Activated CD8-positive, alpha-beta T cell treated with anti-CD3 and anti-CD28 coated beads, Interleukin-2, amount 10 ng/mL, durations not matched to agents 7 days and 5 days (primary cell): ENCODE measurements at regions not wholly inside any gene's neighbourhood (a gene's known extent, or its start where the extent isn't known, plus 50 kb on each side); places are given as distances from the start of the nearest gene placed in this dataset.
"Not testable (repeated sequence)": the region's sequence is repeated elsewhere in the genome, so short reads cannot be mapped to it uniquely, and the experiment has no call there.

Source experiments
- ATAC-seq: fragments of 150-1000 bp; cut with Tn5 transposase; one replicate; pipeline ENCODE4 v1.10.0; 2021; ENCODE audit warnings: moderate library complexity
- CTCF ChIA-PET: fragments of 350-600 bp; sonication (Branson Sonifier 250); formaldehyde crosslinking; loops from one replicate; lab custom pipeline; 2021; ENCODE audit warnings: antibody characterized with exemption; lab: Charles Lee
- POLR2A ChIA-PET: fragments of 350-600 bp; sonication (Branson Sonifier 250); formaldehyde crosslinking; loops from one replicate; lab custom pipeline; 2021; ENCODE audit warnings: antibody characterized with exemption; lab: Charles Lee
- DNase-seq: peaks from one replicate; pipeline ENCODE4 v3.0.0-alpha.2; 2020
- H3K27ac Mint-ChIP-seq: one replicate; pipeline ENCODE4 v1.8.0; 2021; ENCODE audit warnings: mild to moderate bottlenecking, mixed read lengths
- H3K27me3 Mint-ChIP-seq: one replicate; pipeline ENCODE4 v1.8.0; 2021; ENCODE audit warnings: low read depth, mixed read lengths
- H3K36me3 Mint-ChIP-seq: one replicate; pipeline ENCODE4 v1.8.0; 2021; ENCODE audit warnings: low read depth, mixed read lengths
- H3K4me1 Mint-ChIP-seq: one replicate; pipeline ENCODE4 v1.8.0; 2021; ENCODE audit warnings: low read depth, mixed read lengths
- H3K4me3 Mint-ChIP-seq: one replicate; pipeline ENCODE4 v1.8.0; 2021; ENCODE audit warnings: mild to moderate bottlenecking, mixed read lengths
- H3K9me3 Mint-ChIP-seq: one replicate; pipeline ENCODE4 v1.8.0; 2022; ENCODE audit warnings: mixed read lengths; ENCODE audit not compliant: insufficient read depth

DNA sequence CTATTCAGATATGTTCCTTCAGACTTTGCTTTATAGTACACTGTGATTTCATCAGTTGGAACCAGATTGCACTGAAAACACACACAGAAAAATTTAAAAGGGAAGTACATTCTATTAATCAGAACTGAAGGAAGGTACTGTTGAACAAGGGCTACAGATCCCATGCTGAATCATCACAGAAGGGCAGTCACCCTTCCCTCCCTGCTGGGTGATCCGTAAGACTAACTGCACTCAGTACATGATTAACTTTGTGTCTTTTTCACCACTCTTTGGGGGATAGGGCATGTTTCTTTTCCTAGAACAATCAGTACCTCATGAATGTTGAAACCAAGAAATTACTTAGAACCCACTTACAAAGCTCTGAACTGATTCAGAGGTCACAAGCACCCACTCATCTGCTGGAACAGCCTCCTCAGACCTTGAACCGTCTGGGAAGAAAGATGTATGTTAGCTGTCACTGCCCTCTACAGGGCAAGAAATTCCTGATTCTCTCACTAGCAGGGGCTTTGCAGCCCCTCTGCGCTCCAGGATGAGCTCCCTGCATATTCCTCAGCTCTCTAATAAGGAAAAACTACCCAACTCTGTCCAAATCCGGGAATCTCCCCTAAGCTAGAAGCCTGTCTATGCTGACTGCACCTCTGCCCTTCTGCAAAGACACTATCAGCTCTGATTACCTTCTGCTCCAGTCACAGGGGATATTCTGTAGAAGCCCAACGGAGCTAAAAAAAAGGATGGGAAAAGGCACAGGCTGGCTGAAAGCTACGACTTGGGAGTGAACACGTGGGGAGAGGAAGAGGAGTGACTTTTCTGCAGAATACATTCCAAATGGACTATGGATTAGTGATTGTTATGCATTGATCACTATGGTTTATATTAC lies 51.0 kb downstream of the IARS1 start:
- Mint-ChIP-seq H3K27me3 (no peaks in the 10 kb centered on the region), H3K4me3 (no peak overlapping the region), H3K9me3 (no peaks in the 10 kb centered on the region), H3K36me3 (peaks cover 74% of the 10 kb centered on the region), H3K4me1 (no peaks in the 10 kb centered on the region), H3K27ac (peak overlapping the region; percentile 16)
- POLR2A ChIA-PET = no interaction called here
- CTCF ChIA-PET = interaction anchor here (0.7 to 5.2 kb wide), 5 partner anchors 11 to 103 kb away, joined by 3 to 50 read pairs (median 3); no protein-coding TSS in a partner anchor
- ATAC-seq (no peak), DNase-seq (no peak)

DNA sequence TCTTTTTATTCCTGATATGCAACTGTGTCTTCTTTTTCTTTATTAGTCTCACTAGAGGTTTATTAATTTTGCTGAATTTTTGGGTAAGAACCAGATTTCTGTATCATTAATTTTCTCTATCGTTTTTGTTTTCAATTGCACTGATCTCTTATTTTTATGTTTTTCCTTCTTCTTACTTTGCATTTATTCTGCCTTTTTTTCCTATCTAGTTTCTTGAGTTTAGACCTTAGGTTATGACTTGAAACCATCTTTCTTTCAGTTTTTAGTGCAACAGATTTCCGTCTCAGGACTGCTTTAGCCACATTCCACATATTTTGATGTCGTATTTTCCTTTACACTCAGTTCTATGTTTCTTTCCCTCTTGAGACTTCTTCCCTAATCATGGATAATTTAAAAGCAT lies 56.6 kb downstream of the IARS1 start:
- CTCF ChIA-PET = no interaction called here

GRCh38 chr9:92236465-92236864 lies 57.0 kb downstream of the IARS1 start:
- Mint-ChIP-seq H3K4me1 (no peaks in the 10 kb centered on the region), H3K4me3 (no peak overlapping the region), H3K9me3 (no peaks in the 10 kb centered on the region), H3K27ac (no peak overlapping the region), H3K36me3 (peaks cover 62% of the 10 kb centered on the region), H3K27me3 (no peaks in the 10 kb centered on the region)
- ATAC-seq = no peak
- CTCF ChIA-PET = no interaction called here
- no peak for DNase-seq
- POLR2A ChIA-PET = no interaction called here

More for the DNA sequence above, 56.6 kb downstream of the IARS1 start:
- ATAC-seq (no peak), DNase-seq (no peak)
- Mint-ChIP-seq H3K27ac (no peak overlapping the region), H3K9me3 (no peaks in the 10 kb centered on the region), H3K27me3 (no peaks in the 10 kb centered on the region), H3K4me1 (no peaks in the 10 kb centered on the region), H3K36me3 (peaks cover 67% of the 10 kb centered on the region), H3K4me3 (no peak overlapping the region)
- POLR2A ChIA-PET = no interaction called here

GRCh38 chr9:92234514-92234913 lies 59.0 kb downstream of the IARS1 start:
- DNase-seq (no peak), ATAC-seq (no peak)
- Mint-ChIP-seq H3K27ac (no peak overlapping the region), H3K27me3 (no peaks in the 10 kb centered on the region), H3K9me3 (no peaks in the 10 kb centered on the region), H3K4me3 (no peak overlapping the region), H3K36me3 (peaks cover 60% of the 10 kb centered on the region), H3K4me1 (no peaks in the 10 kb centered on the region)
- POLR2A ChIA-PET = no interaction called here
- CTCF ChIA-PET = interaction anchor here (0.8 to 1.5 kb wide), 2 partner anchors 95 to 96 kb away, joined by 3 to 5 read pairs; no protein-coding TSS in a partner anchor

- DNase-seq (no peak), ATAC-seq (no peak)
- H3K27me3 Mint-ChIP-seq = no peaks in the 10 kb centered on the region
- ChIA-PET CTCF (interaction anchor here (0.9 to 2.6 kb wide), 4 partner anchors 10 to 94 kb away, joined by 3 to 14 read pairs (median 3); partner anchors contain the start of gene CENPP), POLR2A (no interaction called here)
- H3K9me3 Mint-ChIP-seq = no peaks in the 10 kb centered on the region
- no peak overlapping the region for H3K4me3 Mint-ChIP-seq
- no peak overlapping the region for H3K27ac Mint-ChIP-seq
- H3K36me3 Mint-ChIP-seq = peaks cover 58% of the 10 kb centered on the region
- no peaks in the 10 kb centered on the region for H3K4me1 Mint-ChIP-seq
Measured at GRCh38 chr9:92232190-92232589, 61.3 kb downstream of the IARS1 start.

DNA sequence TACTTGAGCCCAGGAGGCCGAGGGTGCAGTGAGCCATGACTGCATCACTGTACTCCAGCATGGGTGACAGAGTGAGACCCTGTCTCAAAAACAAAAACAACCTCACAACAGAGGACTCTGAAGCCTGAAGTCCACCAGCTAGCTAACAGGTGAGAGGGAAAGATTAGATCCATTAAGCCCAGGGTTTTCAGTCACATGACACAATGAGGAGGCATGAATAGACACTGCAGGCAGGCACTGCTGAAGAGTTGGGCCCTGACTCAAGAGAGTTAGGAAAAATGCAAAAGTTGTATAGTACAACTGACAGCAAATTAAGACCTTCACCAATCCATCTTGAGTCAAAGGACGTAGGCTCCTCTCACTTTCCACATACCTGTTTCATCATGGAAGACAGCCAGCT lies 64.9 kb downstream of the IARS1 start:
- POLR2A ChIA-PET = no interaction called here
- Mint-ChIP-seq H3K27ac (no peak overlapping the region), H3K36me3 (peaks cover 56% of the 10 kb centered on the region), H3K9me3 (no peaks in the 10 kb centered on the region), H3K27me3 (no peaks in the 10 kb centered on the region), H3K4me3 (no peak overlapping the region), H3K4me1 (peaks cover 3% of the 10 kb centered on the region)
- DNase-seq (no peak), ATAC-seq (no peak)
- CTCF ChIA-PET = interaction anchor here (1.2 kb wide), 1 partner anchor 88 kb away, joined by 5 read pairs; no protein-coding TSS in a partner anchor

GRCh38 chr9:92224177-92224576 lies 69.3 kb downstream of the IARS1 start:
- no peak for ATAC-seq
- no peak for DNase-seq
- CTCF ChIA-PET = interaction anchor here (1.0 to 2.2 kb wide), 2 partner anchors 84 to 85 kb away, joined by 5 to 8 read pairs; no protein-coding TSS in a partner anchor
- no peak overlapping the region for H3K4me3 Mint-ChIP-seq
- H3K36me3 Mint-ChIP-seq = peaks cover 66% of the 10 kb centered on the region
- POLR2A ChIA-PET = no interaction called here
- H3K4me1 Mint-ChIP-seq = peaks cover 3% of the 10 kb centered on the region
- no peak overlapping the region for H3K27ac Mint-ChIP-seq
- H3K9me3 Mint-ChIP-seq = no peaks in the 10 kb centered on the region
- no peaks in the 10 kb centered on the region for H3K27me3 Mint-ChIP-seq

- ChIA-PET CTCF (interaction anchor here (1.0 kb wide), 1 partner anchor 84 kb away, joined by 5 read pairs; no protein-coding TSS in a partner anchor), POLR2A (no interaction called here)
- DNase-seq (no peak), ATAC-seq (no peak)
- peaks cover 68% of the 10 kb centered on the region for H3K36me3 Mint-ChIP-seq
- H3K4me3 Mint-ChIP-seq = no peak overlapping the region
- H3K9me3 Mint-ChIP-seq = no peaks in the 10 kb centered on the region
- H3K27me3 Mint-ChIP-seq = no peaks in the 10 kb centered on the region
- H3K4me1 Mint-ChIP-seq = peaks cover 3% of the 10 kb centered on the region
- H3K27ac Mint-ChIP-seq = no peak overlapping the region
Measured at GRCh38 chr9:92223758-92224157, 69.7 kb downstream of the IARS1 start.

DNA sequence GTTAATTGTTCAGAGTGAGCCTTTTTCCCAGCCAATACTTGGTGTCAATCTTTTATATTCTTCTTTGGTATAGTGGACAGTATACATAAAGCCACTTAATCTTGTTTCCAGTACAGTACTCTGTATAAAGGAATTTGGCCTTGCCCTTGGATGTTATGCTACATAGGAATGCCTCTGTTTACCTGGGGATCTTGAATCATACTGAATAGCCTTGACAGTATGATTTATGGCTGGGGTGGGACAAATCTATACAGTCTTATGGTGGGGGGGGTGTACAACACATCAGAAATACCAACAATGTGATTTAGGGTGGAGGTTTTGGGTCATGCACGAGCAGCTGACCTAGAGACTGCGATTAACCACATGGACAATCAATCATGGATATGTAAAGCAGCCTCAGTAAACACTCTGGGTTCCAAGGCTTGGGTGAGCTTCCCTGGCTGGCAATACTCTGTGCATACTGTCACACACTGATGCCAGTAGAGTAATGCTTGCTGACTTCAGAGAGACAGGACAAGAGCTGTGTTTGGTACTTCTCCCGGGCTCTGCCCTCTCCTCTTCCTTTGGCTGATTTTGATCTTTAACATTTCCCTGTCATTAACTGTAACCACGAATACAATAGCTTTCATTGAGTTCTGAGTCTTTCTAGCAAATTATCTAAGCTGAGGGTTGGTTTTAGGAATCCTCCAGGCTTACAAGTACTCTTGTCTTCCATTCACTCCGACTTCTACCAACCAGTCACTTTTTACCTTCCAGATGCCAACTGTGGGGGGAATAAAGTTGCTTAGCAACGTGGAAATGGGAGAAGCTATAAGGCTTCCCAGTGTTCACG lies 84.6 kb downstream of the IARS1 start:
- ChIA-PET CTCF (no interaction called here), POLR2A (no interaction called here)
- Mint-ChIP-seq H3K9me3 (no peaks in the 10 kb centered on the region), H3K27me3 (no peaks in the 10 kb centered on the region), H3K4me1 (no peaks in the 10 kb centered on the region), H3K4me3 (no peak overlapping the region), H3K27ac (no peak overlapping the region), H3K36me3 (peaks cover 61% of the 10 kb centered on the region)
- DNase-seq (no peak), ATAC-seq (no peak)

DNA sequence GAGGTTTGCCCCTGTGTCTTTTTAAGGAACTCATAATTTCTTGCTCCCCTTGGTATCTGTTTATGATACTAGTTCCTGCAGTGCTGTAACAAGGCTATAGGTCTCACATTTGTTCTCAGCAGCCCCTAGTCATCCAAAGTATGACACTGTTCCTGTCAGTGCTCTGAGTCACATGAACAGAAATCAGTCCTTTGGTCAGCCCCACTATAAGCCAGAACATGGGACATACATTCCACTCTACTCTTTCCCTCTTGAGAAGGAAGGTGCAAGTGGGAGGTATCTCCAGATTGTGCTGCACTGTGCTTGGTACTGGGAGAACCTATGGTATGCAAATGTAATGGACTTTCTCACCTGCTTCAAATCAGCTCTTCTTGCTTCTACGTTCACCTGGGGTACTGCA lies 87.0 kb downstream of the IARS1 start:
- no peak for DNase-seq
- Mint-ChIP-seq H3K27me3 (no peaks in the 10 kb centered on the region), H3K4me3 (no peak overlapping the region), H3K27ac (no peak overlapping the region), H3K9me3 (no peaks in the 10 kb centered on the region), H3K4me1 (no peaks in the 10 kb centered on the region), H3K36me3 (peaks cover 39% of the 10 kb centered on the region)
- CTCF ChIA-PET = interaction anchor here (1.4 kb wide), 1 partner anchor 66 kb away, joined by 7 read pairs; no protein-coding TSS in a partner anchor
- POLR2A ChIA-PET = no interaction called here
- ATAC-seq = no peak

DNA sequence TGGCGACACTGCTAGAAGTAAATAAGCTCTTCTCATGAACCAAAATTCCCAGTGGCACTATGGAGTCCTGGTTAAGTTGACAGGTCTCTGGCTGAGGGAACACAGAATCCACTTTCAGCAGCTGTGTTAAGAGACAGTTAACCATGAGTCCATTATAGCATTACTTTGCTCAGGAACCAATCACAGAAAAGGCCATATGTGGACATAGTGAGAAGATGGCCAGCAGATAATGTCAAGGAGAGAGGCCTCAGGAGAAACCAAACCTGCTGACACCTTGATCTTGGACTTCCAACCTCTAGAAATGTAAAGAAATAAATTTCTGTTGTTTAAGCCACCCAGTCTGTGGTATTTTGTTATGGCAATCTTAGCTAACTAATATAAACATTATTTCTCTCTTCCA lies 88.7 kb upstream of the SPTLC1 start:
- ATAC-seq, H3K4me3 Mint-ChIP-seq, DNase-seq, H3K4me1 Mint-ChIP-seq, H3K27ac Mint-ChIP-seq, H3K9me3 Mint-ChIP-seq, POLR2A ChIA-PET, H3K27me3 Mint-ChIP-seq: not testable (repeated sequence)
- H3K36me3 Mint-ChIP-seq = peaks cover 14% of the 10 kb centered on the region
- CTCF ChIA-PET = interaction anchor here (1.2 kb wide), 1 partner anchor 66 kb away, joined by 4 read pairs; no protein-coding TSS in a partner anchor
